PC-3 (cell line): ENCODE measurements at regions not wholly inside any gene's neighbourhood (a gene's known extent, or its start where the extent isn't known, plus 50 kb on each side); places are given as distances from the start of the nearest gene placed in this dataset.
"Not testable (repeated sequence)": the region's sequence is repeated elsewhere in the genome, so short reads cannot be mapped to it uniquely, and the experiment has no call there.

Source experiments
- ATAC-seq: fragments of 200-7000 bp; cut with Tn5 transposase; 2 replicates; pipeline ENCODE4 v1.9.1; 2020; ENCODE audit warnings: mild to moderate bottlenecking, moderate library complexity
- BruUV-seq: library from RNA; stranded (reverse); fragments of 400-500 nt; replicated peaks from 2 replicates; lab custom pipeline; 2021; lab: Mats Ljungman, UMichigan
- CTCF ChIA-PET: fragments of 300-600 bp; sonication (Branson Sonifier 250); formaldehyde crosslinking; loops from one replicate; lab custom pipeline; 2022; ENCODE audit warnings: antibody characterized with exemption; lab: Charles Lee
- POLR2A ChIA-PET: fragments of 300-600 bp; sonication (Branson Sonifier 250); formaldehyde crosslinking; loops from one replicate; lab custom pipeline; 2022; ENCODE audit warnings: antibody characterized with exemption; ENCODE audit not compliant: unreplicated experiment; lab: Charles Lee
- DNase-seq: peaks from one replicate; pipeline ENCODE4 v3.0.0-alpha.2; 2015
- H2AFZ ChIP-seq: fragments of 300-600 bp; sonication (generic); 2 replicates; pipeline ENCODE4 v1.6.0; 2016; ENCODE audit warnings: antibody characterized with exemption, low read length
- H3F3A ChIP-seq: fragments of 300-600 bp; sonication (generic); one replicate; pipeline ENCODE4 v1.6.0; 2017; ENCODE audit warnings: antibody characterized with exemption, low read length, control low read depth, mild to moderate bottlenecking; ENCODE audit not compliant: unreplicated experiment
- H3K27ac ChIP-seq: fragments of 300-600 bp; sonication (generic); 2 replicates; pipeline ENCODE4 v1.5.1; 2016; ENCODE audit warnings: mild to moderate bottlenecking, low read length
- H3K27me3 ChIP-seq: fragments of 300-600 bp; sonication (generic); 2 replicates; pipeline ENCODE4 v1.6.1; 2016; ENCODE audit warnings: low read length, mixed read lengths
- H3K36me3 ChIP-seq: fragments of 300-600 bp; sonication (generic); 2 replicates; pipeline ENCODE4 v1.6.1; 2016; ENCODE audit warnings: low read depth, mixed run types, low read length, mixed read lengths
- H3K4me1 ChIP-seq: fragments of 300-600 bp; sonication (generic); 2 replicates; pipeline ENCODE4 v1.5.1; 2016; ENCODE audit warnings: low read length; ENCODE audit not compliant: insufficient read depth
- H3K4me2 ChIP-seq: fragments of 300-600 bp; sonication (generic); 2 replicates; pipeline ENCODE4 v1.6.0; 2016; ENCODE audit warnings: low read length
- H3K4me3 ChIP-seq: fragments of 300-600 bp; sonication (generic); 2 replicates; pipeline ENCODE4 v1.5.1; 2016; ENCODE audit warnings: mild to moderate bottlenecking, low read length, mixed read lengths
- H3K79me2 ChIP-seq: fragments of 300-600 bp; sonication (generic); 2 replicates; pipeline ENCODE4 v1.6.1; 2017; ENCODE audit warnings: low read length, mixed read lengths
- H3K9ac ChIP-seq: fragments of 300-600 bp; sonication (generic); 2 replicates; pipeline ENCODE4 v1.6.0; 2016; ENCODE audit warnings: mild to moderate bottlenecking, low read length
- H3K9me2 ChIP-seq: fragments of 300-600 bp; sonication (generic); replicated peaks from 2 replicates; pipeline ENCODE4 v1.6.1; 2016; ENCODE audit warnings: mixed run types, low read length, mixed read lengths
- H3K9me3 ChIP-seq: fragments of 300-600 bp; sonication (generic); 2 replicates; pipeline ENCODE4 v1.6.1; 2016; ENCODE audit warnings: low read length, mixed read lengths
- H4K20me1 ChIP-seq: fragments of 300-600 bp; sonication (generic); 2 replicates; pipeline ENCODE4 v1.6.1; 2016; ENCODE audit warnings: low read length, mixed read lengths
- CTCF ChIP-seq: fragments of 300-600 bp; sonication (generic); conservative IDR thresholded peaks from 2 replicates; pipeline ENCODE4 v1.5.1; 2017; ENCODE audit warnings: antibody characterized with exemption, low read depth, mild to moderate bottlenecking, low read length
- EZH2 ChIP-seq: fragments of 300-600 bp; sonication (generic); IDR thresholded peaks from one replicate; pipeline ENCODE4 v1.6.1; 2017; ENCODE audit warnings: antibody characterized with exemption, mild to moderate bottlenecking, low read length; ENCODE audit not compliant: unreplicated experiment
- EZH2phosphoT487 ChIP-seq: fragments of 300-600 bp; sonication (generic); IDR thresholded peaks from 2 replicates; pipeline ENCODE4 v1.6.1; 2018; ENCODE audit warnings: mild to moderate bottlenecking, antibody characterized with exemption, low read length, borderline replicate concordance
- intact Hi-C: fragments of 100-400 bp; cut with micrococcal nuclease; formaldehyde crosslinking; loops from 2 replicates; pipeline ENCODE4 v1.9.0; 2023

GRCh38 chr3:75394562-75395360, 269.4 kb upstream of the FRG2C start:
- BruUV-seq = not testable (repeated sequence)

GRCh38 chr3:75395580-75396315, 268.4 kb upstream of the FRG2C start:
- no peak for ATAC-seq
- H3K9me2 ChIP-seq = no peaks in the 10 kb centered on the region
- H4K20me1 ChIP-seq = no peaks in the 10 kb centered on the region
- no peaks in the 10 kb centered on the region for H3K9me3 ChIP-seq
- no peak overlapping the region for H3K4me3 ChIP-seq
- no peak overlapping the region for H3K4me2 ChIP-seq
- no peaks in the 10 kb centered on the region for H3K4me1 ChIP-seq
- TF ChIP-seq EZH2 (no peak), CTCF (no peak), EZH2phosphoT487 (no peak)
- BruUV-seq = no TSS peak
- H3K79me2 ChIP-seq = no peaks in the 10 kb centered on the region
- ChIA-PET CTCF (no interaction called here), POLR2A (no interaction called here)
- no peaks in the 10 kb centered on the region for H3K27me3 ChIP-seq
- no peaks in the 10 kb centered on the region for H3F3A ChIP-seq
- H3K9ac ChIP-seq = no peak overlapping the region
- no peak for DNase-seq
- intact Hi-C loops = no loop called here
- no peak overlapping the region for H2AFZ ChIP-seq
- H3K36me3 ChIP-seq = no peaks in the 10 kb centered on the region
- H3K27ac ChIP-seq = no peak overlapping the region

More at GRCh38 chr3:75394562-75395360, 269.4 kb upstream of the FRG2C start:
- H3K4me3 ChIP-seq, H3K36me3 ChIP-seq, H3K9me2 ChIP-seq, H3K79me2 ChIP-seq, intact Hi-C loops, H3K27me3 ChIP-seq, H3K4me2 ChIP-seq, H3K27ac ChIP-seq, ATAC-seq, H4K20me1 ChIP-seq, H2AFZ ChIP-seq, POLR2A ChIA-PET, CTCF ChIA-PET, H3K4me1 ChIP-seq, H3F3A ChIP-seq, H3K9me3 ChIP-seq, H3K9ac ChIP-seq, DNase-seq: not testable (repeated sequence)

GRCh38 chr3:75396316-75396802, 267.8 kb upstream of the FRG2C start:
- Histone ChIP-seq H3K4me3 (no peak overlapping the region), H3K9me2 (no peaks in the 10 kb centered on the region), H3K4me2 (no peak overlapping the region), H3K27me3 (no peaks in the 10 kb centered on the region), H3F3A (no peaks in the 10 kb centered on the region), H3K36me3 (no peaks in the 10 kb centered on the region), H3K9ac (no peak overlapping the region), H3K4me1 (no peaks in the 10 kb centered on the region), H4K20me1 (no peaks in the 10 kb centered on the region), H2AFZ (no peak overlapping the region), H3K9me3 (no peaks in the 10 kb centered on the region), H3K79me2 (no peaks in the 10 kb centered on the region), H3K27ac (no peak overlapping the region)
- CTCF ChIA-PET = no interaction called here
- no peak for TF ChIP-seq EZH2
- TF ChIP-seq CTCF = no peak
- no peak for TF ChIP-seq EZH2phosphoT487
- BruUV-seq = no TSS peak
- DNase-seq (no peak), ATAC-seq (no peak)
- POLR2A ChIA-PET = no interaction called here
- intact Hi-C loops = no loop called here

- H3K4me1 ChIP-seq, H3K36me3 ChIP-seq, H3K4me2 ChIP-seq, H3K9me2 ChIP-seq, POLR2A ChIA-PET, DNase-seq, intact Hi-C loops, BruUV-seq, H3K79me2 ChIP-seq, H2AFZ ChIP-seq, H3K27ac ChIP-seq, H3F3A ChIP-seq, H3K9me3 ChIP-seq, ATAC-seq, H3K9ac ChIP-seq, H4K20me1 ChIP-seq, H3K27me3 ChIP-seq, CTCF ChIA-PET, H3K4me3 ChIP-seq: not testable (repeated sequence)
Observed at GRCh38 chr3:75397486-75397885, 266.6 kb upstream of the FRG2C start.
